Testis (tissue), 2 donors: ENCODE measurements at regions not wholly inside any gene's neighbourhood (a gene's known extent, or its start where the extent isn't known, plus 50 kb on each side); places are given as distances from the start of the nearest gene placed in this dataset.

Experiments used
- DNase-seq: peaks from one replicate; pipeline ENCODE4 v3.0.0-alpha.2; 2019
- H3K27ac ChIP-seq, 2 donors: fragments of 200-600 bp; sonication (generic); one replicate each; pipeline ENCODE4 v1.5.1; 2019
- H3K27me3 ChIP-seq: fragments of 200-600 bp; sonication (generic); one replicate; pipeline ENCODE4 v1.5.1; 2019
- H3K36me3 ChIP-seq: fragments of 200-600 bp; sonication (generic); one replicate; pipeline ENCODE4 v1.5.1; 2017; ENCODE audit warnings: low read depth; ENCODE audit errors: missing control alignments
- H3K4me1 ChIP-seq: fragments of 200-600 bp; sonication (generic); one replicate; pipeline ENCODE4 v1.5.1; 2019
- H3K4me3 ChIP-seq, 2 donors: fragments of 200-600 bp; sonication (generic); one replicate each; pipeline ENCODE4 v1.5.1; 2017 to 2019
- H3K9me3 ChIP-seq: fragments of 200-600 bp; sonication (generic); one replicate; pipeline ENCODE4 v1.5.1; 2017
- CTCF ChIP-seq, 3 experiments: fragments of 450-650 bp in 2 of 3; fragments of 200-600 bp in 1 of 3; sonication (generic) in 1 of 3; IDR thresholded peaks; one replicate each; pipeline ENCODE4 v1.5.1; 2016 to 2019; ENCODE audit warnings: antibody characterized with exemption in 3 of 3, mild to moderate bottlenecking in 2 of 3, moderate library complexity in 1 of 3
- POLR2A ChIP-seq: fragments of 450-650 bp; IDR thresholded peaks from one replicate; pipeline ENCODE4 v1.6.1; 2017; ENCODE audit warnings: antibody characterized with exemption, mild to moderate bottlenecking, moderate library complexity
- WGBS, 2 donors: methylation state at CpG; one replicate each; pipeline ENCODE4 v1.1.5; 2018; 5-methylcytosine and 5-hydroxymethylcytosine counted together
- intact Hi-C: fragments of 100-400 bp; cut with DNase I; formaldehyde crosslinking; loops from one replicate; pipeline ENCODE4 v1.15.1; 2023; ENCODE audit warnings: low total_unique reads

GRCh38 chr2:190742431-190742830 is 93.5 kb downstream of the NAB1 start:
- Histone ChIP-seq H3K9me3 (no peaks in the 10 kb centered on the region), H3K4me3 (no peak overlapping the region), H3K27ac (no peak overlapping the region), H3K27me3 (no peaks in the 10 kb centered on the region), H3K4me1 (peaks cover 7% of the 10 kb centered on the region), H3K36me3 (no peaks in the 10 kb centered on the region)
- intact Hi-C loops: no loop called here
- TF ChIP-seq POLR2A (no peak), CTCF (IDR thresholded peaks at IDR 0.05) (no peak)
- no peak for DNase-seq

GRCh38 chr2:190744041-190744440 is 95.2 kb downstream of the NAB1 start:
- WGBS, 2 donors: 53 to 58% methylated on average over 2 of the region's 2 CpGs
- no peaks in the 10 kb centered on the region for H3K36me3 ChIP-seq
- intact Hi-C loops: no loop called here

GRCh38 chr2:190746971-190747761 is 98.3 kb downstream of the NAB1 start:
- H3K36me3 ChIP-seq: no peaks in the 10 kb centered on the region
- no peak overlapping the region for H3K27ac ChIP-seq
- DNase-seq: no peak
- peaks cover 7% of the 10 kb centered on the region for H3K4me1 ChIP-seq
- 42 to 51% methylated on average over 3 of the region's 3 CpGs for WGBS, 2 donors
- H3K27me3 ChIP-seq: no peaks in the 10 kb centered on the region
- no peak for TF ChIP-seq POLR2A
- TF ChIP-seq CTCF (IDR thresholded peaks at IDR 0.05): no peak
- intact Hi-C loops: no loop called here
- no peaks in the 10 kb centered on the region for H3K9me3 ChIP-seq
- no peak overlapping the region for H3K4me3 ChIP-seq

More at GRCh38 chr2:190744041-190744440, 95.2 kb downstream of the NAB1 start:
- Histone ChIP-seq H3K27me3 (no peaks in the 10 kb centered on the region), H3K9me3 (no peaks in the 10 kb centered on the region), H3K4me1 (peaks cover 7% of the 10 kb centered on the region), H3K27ac (no peak overlapping the region), H3K4me3 (no peak overlapping the region)
- DNase-seq: no peak
- TF ChIP-seq CTCF (IDR thresholded peaks at IDR 0.05) (no peak), POLR2A (no peak)

GRCh38 chr2:190748966-190749365 is 100.1 kb downstream of the NAB1 start:
- TF ChIP-seq POLR2A (no peak), CTCF (IDR thresholded peaks at IDR 0.05) (no peak)
- Histone ChIP-seq H3K27me3 (no peaks in the 10 kb centered on the region), H3K36me3 (no peaks in the 10 kb centered on the region), H3K9me3 (no peaks in the 10 kb centered on the region), H3K4me1 (peaks cover 7% of the 10 kb centered on the region), H3K27ac (no peak overlapping the region), H3K4me3 (no peak overlapping the region)
- DNase-seq: no peak
- WGBS, 2 donors: 93 to 97% methylated on average over 3 of the region's 3 CpGs
- intact Hi-C loops: no loop called here
